HEK293 (cell line): ENCODE measurements at regions not wholly inside any gene's neighbourhood (a gene's known extent, or its start where the extent isn't known, plus 50 kb on each side); places are given as distances from the start of the nearest gene placed in this dataset.

ENCODE experiments used
- CTCF ChIA-PET: fragments of 350-600 bp; formaldehyde crosslinking; extraction: SDS; loops from one replicate; lab custom pipeline; 2021; ENCODE audit warnings: antibody characterized with exemption; lab: Yijun Ruan, JAX
- POLR2A ChIA-PET: fragments of 300-600 bp; formaldehyde crosslinking; extraction: SDS; loops from one replicate; lab custom pipeline; 2020; ENCODE audit warnings: antibody characterized with exemption, inconsistent platforms; lab: Yijun Ruan, JAX
- H3K27ac ChIP-seq: fragments of 200-500 bp; sonication (Bioruptor generic); 2 replicates; pipeline ENCODE4 v1.5.1; 2014; ENCODE audit warnings: low read depth, low read length, control low read depth, inconsistent platforms; ENCODE audit errors: extremely low read depth
- H3K36me3 ChIP-seq, 2 experiments: fragments of 200-500 bp in 1 of 2; sonication (Bioruptor generic) in 1 of 2; 1 replicate in 1 of 2; 2 replicates in 1 of 2; pipeline ENCODE4 v1.5.1; 2014 to 2017; ENCODE audit warnings: inconsistent platforms in 2 of 2, low read length in 2 of 2; ENCODE audit not compliant: control insufficient read depth in 2 of 2, insufficient read depth in 1 of 2
- H3K4me1 ChIP-seq: fragments of 200-500 bp; sonication (Bioruptor generic); 2 replicates; pipeline ENCODE4 v1.5.1; 2014; ENCODE audit warnings: mild to moderate bottlenecking, low read length, inconsistent platforms; ENCODE audit not compliant: control insufficient read depth, insufficient read depth
- H3K4me3 ChIP-seq: 2 replicates; pipeline ENCODE4 v1.5.1; 2011; ENCODE audit warnings: low read depth, mild to moderate bottlenecking, control low read depth, low read length, moderate library complexity
- H3K9me3 ChIP-seq: fragments of 200-500 bp; sonication (Bioruptor generic); 2 replicates; pipeline ENCODE4 v1.5.1; 2014; ENCODE audit warnings: low read depth, low read length, inconsistent platforms; ENCODE audit not compliant: control insufficient read depth, insufficient read depth
- BCL11B ChIP-seq: fragments of 450-650 bp; formaldehyde crosslinking; IDR thresholded peaks from 2 replicates; pipeline ENCODE4 v1.5.1; 2016; ENCODE audit warnings: low read depth, missing biosample characterization, missing genetic modification characterization
- ELK4 ChIP-seq: IDR thresholded peaks from 2 replicates; pipeline ENCODE4 v1.6.1; 2011; ENCODE audit warnings: mild to moderate bottlenecking, low read depth, low read length, borderline replicate concordance
- GFI1B ChIP-seq: fragments of 450-650 bp; formaldehyde crosslinking; IDR thresholded peaks from 2 replicates; pipeline ENCODE4 v1.5.1; 2016; ENCODE audit warnings: missing biosample characterization, missing genetic modification characterization
- GLI2 ChIP-seq: fragments of 450-650 bp; formaldehyde crosslinking; IDR thresholded peaks from 2 replicates; pipeline ENCODE4; 2017; ENCODE audit warnings: missing biosample characterization, missing genetic modification characterization, low read depth, borderline replicate concordance
- GLIS2 ChIP-seq: fragments of 450-650 bp; formaldehyde crosslinking; IDR thresholded peaks from 2 replicates; pipeline ENCODE4 v1.5.1; 2016; ENCODE audit warnings: missing biosample characterization, missing genetic modification characterization
- HOXC10 ChIP-seq: sonication (generic); formaldehyde crosslinking; IDR thresholded peaks from 2 replicates; pipeline ENCODE4 v1.8.1; 2023; ENCODE audit warnings: mild to moderate bottlenecking, missing genetic modification reagents
- MEIS1 ChIP-seq: sonication (generic); formaldehyde crosslinking; IDR thresholded peaks from 2 replicates; pipeline ENCODE4 v1.8.1; 2022; ENCODE audit warnings: missing genetic modification reagents, mild to moderate bottlenecking, borderline replicate concordance
- MZF1 ChIP-seq: fragments of 450-650 bp; formaldehyde crosslinking; IDR thresholded peaks from 2 replicates; pipeline ENCODE4 v1.5.1; 2017; ENCODE audit warnings: missing biosample characterization, missing genetic modification characterization, borderline replicate concordance
- REPIN1 ChIP-seq: fragments of 450-650 bp; formaldehyde crosslinking; IDR thresholded peaks from 2 replicates; pipeline ENCODE4 v1.5.1; 2017; ENCODE audit warnings: missing biosample characterization, missing genetic modification characterization, low read depth
- REST ChIP-seq: fragments of 450-650 bp; formaldehyde crosslinking; IDR thresholded peaks from 2 replicates; pipeline ENCODE4 v1.5.1; 2016; ENCODE audit warnings: missing biosample characterization, missing genetic modification characterization
- SETDB1 ChIP-seq: IDR thresholded peaks from one replicate; pipeline ENCODE4 v1.6.1; 2017; ENCODE audit warnings: mild to moderate bottlenecking, low read length, moderate library complexity, mixed read lengths; ENCODE audit not compliant: insufficient read length
- SP2 ChIP-seq: fragments of 450-650 bp; formaldehyde crosslinking; IDR thresholded peaks from 2 replicates; pipeline ENCODE4 v1.5.1; 2016; ENCODE audit warnings: missing biosample characterization, missing genetic modification characterization
- YY1 ChIP-seq: fragments of 450-650 bp; formaldehyde crosslinking; IDR thresholded peaks from 2 replicates; pipeline ENCODE4 v1.5.1; 2018; ENCODE audit warnings: missing biosample characterization, missing genetic modification characterization
- ZFHX2 ChIP-seq: fragments of 450-650 bp; formaldehyde crosslinking; conservative IDR thresholded peaks from 2 replicates; pipeline ENCODE4 v1.5.1; 2016; ENCODE audit warnings: missing biosample characterization, missing genetic modification characterization
- ZNF140 ChIP-seq: fragments of 450-650 bp; formaldehyde crosslinking; IDR thresholded peaks from 2 replicates; pipeline ENCODE4 v1.5.1; 2016; ENCODE audit warnings: missing biosample characterization, missing genetic modification characterization
- ZNF148 ChIP-seq: fragments of 450-650 bp; formaldehyde crosslinking; IDR thresholded peaks from 2 replicates; pipeline ENCODE4 v1.5.0; 2017; ENCODE audit warnings: missing biosample characterization, missing genetic modification characterization, borderline replicate concordance
- ZNF175 ChIP-seq: fragments of 450-650 bp; formaldehyde crosslinking; IDR thresholded peaks from 2 replicates; pipeline ENCODE4 v1.5.1; 2016; ENCODE audit warnings: missing biosample characterization, missing genetic modification characterization
- ZNF184 ChIP-seq: fragments of 450-650 bp; IDR thresholded peaks from 2 replicates; pipeline ENCODE4 v1.5.1; 2018; ENCODE audit warnings: missing biosample characterization, mild to moderate bottlenecking, missing genetic modification characterization
- ZNF239 ChIP-seq: fragments of 450-650 bp; formaldehyde crosslinking; IDR thresholded peaks from 2 replicates; pipeline ENCODE4 v1.5.1; 2016; ENCODE audit warnings: missing biosample characterization, missing genetic modification characterization
- ZNF24 ChIP-seq: fragments of 450-650 bp; formaldehyde crosslinking; IDR thresholded peaks from 2 replicates; pipeline ENCODE4 v1.5.1; 2016; ENCODE audit warnings: missing biosample characterization, missing genetic modification characterization
- ZNF335 ChIP-seq: fragments of 450-650 bp; formaldehyde crosslinking; conservative IDR thresholded peaks from 2 replicates; pipeline ENCODE4 v1.5.1; 2016; ENCODE audit warnings: missing biosample characterization, missing genetic modification characterization
- ZNF433 ChIP-seq: fragments of 450-650 bp; formaldehyde crosslinking; IDR thresholded peaks from 2 replicates; pipeline ENCODE4 v1.5.1; 2016; ENCODE audit warnings: missing biosample characterization, missing genetic modification characterization, low read depth
- ZNF501 ChIP-seq: fragments of 450-650 bp; formaldehyde crosslinking; IDR thresholded peaks from 2 replicates; pipeline ENCODE4 v1.5.1; 2016; ENCODE audit warnings: missing biosample characterization, missing genetic modification characterization
- ZNF585B ChIP-seq: fragments of 450-650 bp; formaldehyde crosslinking; IDR thresholded peaks from 2 replicates; pipeline ENCODE4 v1.5.1; 2016; ENCODE audit warnings: missing biosample characterization, missing genetic modification characterization
- ZNF629 ChIP-seq: fragments of 450-650 bp; formaldehyde crosslinking; IDR thresholded peaks from 2 replicates; pipeline ENCODE4 v1.5.1; 2017; ENCODE audit warnings: missing biosample characterization, missing genetic modification characterization
- ZNF639 ChIP-seq: fragments of 450-650 bp; formaldehyde crosslinking; IDR thresholded peaks from 2 replicates; pipeline ENCODE4 v1.5.1; 2016; ENCODE audit warnings: missing biosample characterization, missing genetic modification characterization
- ZNF843 ChIP-seq: fragments of 450-650 bp; formaldehyde crosslinking; IDR thresholded peaks from 2 replicates; pipeline ENCODE4 v1.5.1; 2016; ENCODE audit warnings: missing biosample characterization, missing genetic modification characterization
- ZSCAN5A ChIP-seq: fragments of 450-650 bp; formaldehyde crosslinking; IDR thresholded peaks from 2 replicates; pipeline ENCODE4 v1.5.1; 2016; ENCODE audit warnings: missing biosample characterization, missing genetic modification characterization

- ChIA-PET CTCF (no interaction called here), POLR2A (no interaction called here)
- H3K27ac ChIP-seq: no peak overlapping the region
- H3K36me3 ChIP-seq: no peaks in the 10 kb centered on the region
- no peaks in the 10 kb centered on the region for H3K4me1 ChIP-seq
- H3K4me3 ChIP-seq: no peak overlapping the region
- no peaks in the 10 kb centered on the region for H3K9me3 ChIP-seq
- TF ChIP-seq SETDB1 (no peak), BCL11B (tag by site-specific recombination) (no peak), ZNF585B (tag by site-specific recombination) (no peak), REST (no peak), ZNF501 (tag by site-specific recombination) (no peak), ZNF24 (tag by site-specific recombination) (no peak), MZF1 (tag by site-specific recombination) (no peak), ZNF629 (tag by site-specific recombination) (no peak), ZNF239 (tag by site-specific recombination) (no peak), YY1 (no peak), ZNF433 (tag by site-specific recombination) (no peak), ELK4 (no peak), REPIN1 (tag by site-specific recombination) (no peak), GLI2 (tag by site-specific recombination) (no peak), ZNF184 (tag by site-specific recombination) (no peak), ZNF175 (no peak), ZNF335 (tag by site-specific recombination) (no peak), GFI1B (no peak)
- TF ChIP-seq, all 188 proteins: peak for 0
Observed at GRCh38 chr13:31649766-31650165, 89.6 kb upstream of the RXFP2 start.

- CTCF ChIA-PET: no interaction called here
- POLR2A ChIA-PET: no interaction called here
- no peak for TF ChIP-seq GLIS2
- TF ChIP-seq ZFHX2: no peak
- TF ChIP-seq ZNF140: no peak
- TF ChIP-seq HOXC10 (CRISPR knock-in tag): no peak
- TF ChIP-seq ZSCAN5A (tag by site-specific recombination): no peak
- TF ChIP-seq ZNF148 (tag by site-specific recombination): no peak
- no peak for TF ChIP-seq MEIS1 (CRISPR knock-in tag)
- no peak for TF ChIP-seq ZNF639 (tag by site-specific recombination)
- TF ChIP-seq ZNF843: no peak
- TF ChIP-seq SP2: no peak
- TF ChIP-seq GFI1B: no peak
- no peaks in the 10 kb centered on the region for H3K9me3 ChIP-seq
- H3K4me1 ChIP-seq: no peaks in the 10 kb centered on the region
- no peak overlapping the region for H3K4me3 ChIP-seq
- H3K36me3 ChIP-seq: no peaks in the 10 kb centered on the region
- H3K27ac ChIP-seq: no peak overlapping the region
Observed at GRCh38 chr13:31653730-31654129, 85.6 kb upstream of the RXFP2 start.
